Adrenal gland (tissue), 9 donors: ENCODE measurements at regions not wholly inside any gene's neighbourhood (a gene's known extent, or its start where the extent isn't known, plus 50 kb on each side); places are given as distances from the start of the nearest gene placed in this dataset.

Source experiments
- DNase-seq, 7 donors: peaks; one replicate each; pipeline ENCODE4 v3.0.0-alpha.2; 2019 to 2020
- H3K27ac ChIP-seq, 5 donors: fragments of 200-600 bp; sonication (generic) in 4 of 5; 1 replicate in 3 of 5; 2 replicates in 2 of 5; pipeline versions ENCODE4 v1.5.1 to v1.8.0; 2016 to 2020; ENCODE audit warnings: mild to moderate bottlenecking in 1 of 5
- H3K27me3 ChIP-seq: fragments of 200-600 bp; 2 replicates; pipeline ENCODE4 v1.8.0; 2021
- H3K36me3 ChIP-seq, 2 donors: fragments of 200-600 bp; replicated peaks in 1 of 2; 1 replicate in 1 of 2; 2 replicates in 1 of 2; pipeline versions ENCODE4 v1.5.1 to v1.8.0; 2018 to 2022
- H3K4me1 ChIP-seq, 2 donors: fragments of 200-600 bp; replicated peaks in 1 of 2; 1 replicate in 1 of 2; 2 replicates in 1 of 2; pipeline versions ENCODE4 v1.5.1 to v1.8.0; 2018 to 2021
- H3K4me3 ChIP-seq, 4 donors: fragments of 200-600 bp; sonication (generic) in 3 of 4; one replicate each; pipeline ENCODE4 v1.5.1; 2016 to 2018
- H3K9me3 ChIP-seq, 3 donors: fragments of 200-600 bp; sonication (generic) in 1 of 3; replicated peaks in 1 of 3; 1 replicate in 2 of 3; 2 replicates in 1 of 3; pipeline versions ENCODE4 v1.5.1 to v1.8.0; 2016 to 2021
- CTCF ChIP-seq, 6 experiments: fragments of 450-650 bp in 4 of 6; fragments of 200-600 bp in 2 of 6; sonication (generic) in 1 of 6; IDR thresholded peaks; 1 replicate in 5 of 6; 2 replicates in 1 of 6; pipeline versions ENCODE4 v1.5.1 to v1.8.0; 2016 to 2021; ENCODE audit warnings: antibody characterized with exemption in 6 of 6, mild to moderate bottlenecking in 2 of 6, moderate library complexity in 1 of 6
- POLR2A ChIP-seq, 2 donors: fragments of 450-650 bp; IDR thresholded peaks; one replicate each; pipeline ENCODE4 v1.6.1; 2017; ENCODE audit warnings: antibody characterized with exemption in 2 of 2, mild to moderate bottlenecking in 2 of 2, moderate library complexity in 1 of 2
- WGBS, 4 donors: extraction: QIAGEN DNeasy Blood & Tissue Kit in 2 of 4; methylation state at CpG; one replicate each; pipeline versions ENCODE4 v1.1.5 to v1.1.7; 2013 to 2017; 5-methylcytosine and 5-hydroxymethylcytosine counted together
- intact Hi-C, 2 donors: fragments of 100-400 bp; cut with DNase I; formaldehyde crosslinking; loops; one replicate each; pipeline versions ENCODE4 v1.14.1 to v1.15.0; 2022 to 2023
- donor health status: healthy with polysubstance abuse.
- donor health status: Bipolar disorder and iron deficiency.
- donor health status: DM: yes; HTN: yes; CAD: no.
- donor health status: DM: no; HTN: no; CAD: no.
- donor health status: DM: no; HTN: no; CAD: no.

GRCh38 chr15:77798847-77799246 lies 166.1 kb upstream of the LINGO1 start:
- no peak for TF ChIP-seq POLR2A (IDR thresholded peaks at IDR 0.05)
- H3K27me3 ChIP-seq, result no peaks in the 10 kb centered on the region
- no peak overlapping the region for H3K27ac ChIP-seq
- no peak overlapping the region for H3K4me3 ChIP-seq
- no peaks in the 10 kb centered on the region for H3K36me3 ChIP-seq
- DNase-seq, result no peak
- intact Hi-C loops, result no loop called here
- WGBS, 4 donors, result 86 to 96% (median 91%) methylated on average over 3 of the region's 3 CpGs
- H3K9me3 ChIP-seq, result no peaks in the 10 kb centered on the region
- no peaks in the 10 kb centered on the region for H3K4me1 ChIP-seq

- H3K4me1 ChIP-seq, result no peaks in the 10 kb centered on the region
- H3K4me3 ChIP-seq, result no peak overlapping the region
- TF ChIP-seq CTCF (IDR thresholded peaks at IDR 0.05) (no peak), POLR2A (IDR thresholded peaks at IDR 0.05) (no peak)
- intact Hi-C loops, result no loop called here
- no peak overlapping the region for H3K27ac ChIP-seq
- H3K36me3 ChIP-seq, result no peaks in the 10 kb centered on the region
- WGBS, 4 donors, result 83 to 88% (median 85%) methylated on average over 8 to 13 of the region's 13 CpGs
- no peaks in the 10 kb centered on the region for H3K27me3 ChIP-seq
- H3K9me3 ChIP-seq, result no peaks in the 10 kb centered on the region
- DNase-seq, result no peak
Measured at GRCh38 chr15:77798151-77798835, 165.6 kb upstream of the LINGO1 start.

DNA sequence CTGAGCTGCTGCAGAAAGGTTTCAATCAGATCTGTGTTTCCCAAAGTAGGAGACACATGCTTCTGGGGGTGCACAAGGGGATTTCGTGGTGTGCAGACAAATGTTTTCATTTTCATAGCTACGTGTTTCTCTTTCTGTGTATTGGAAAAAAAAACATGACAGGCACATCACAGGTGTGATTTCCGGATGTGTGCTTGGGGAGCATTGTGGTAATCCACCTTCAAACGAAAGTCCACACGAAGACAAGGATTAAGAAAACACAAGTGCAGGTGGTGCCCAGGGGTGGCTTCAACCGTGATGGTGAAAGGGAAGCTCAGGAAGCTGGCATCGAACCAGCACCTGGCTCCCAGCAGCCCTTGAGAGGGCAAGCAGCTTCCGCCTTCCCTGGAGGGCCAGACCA lies 164.6 kb upstream of the LINGO1 start:
- no peaks in the 10 kb centered on the region for H3K36me3 ChIP-seq
- H3K27ac ChIP-seq, result no peak overlapping the region
- H3K4me3 ChIP-seq, result no peak overlapping the region
- no peaks in the 10 kb centered on the region for H3K4me1 ChIP-seq
- intact Hi-C loops, result no loop called here
- 69 to 78% (median 72%) methylated on average over 8 of the region's 8 CpGs for WGBS, 4 donors
- no peaks in the 10 kb centered on the region for H3K9me3 ChIP-seq
- DNase-seq, result no peak
- TF ChIP-seq POLR2A (IDR thresholded peaks at IDR 0.05), result no peak
- TF ChIP-seq CTCF (IDR thresholded peaks at IDR 0.05), result no peak
- H3K27me3 ChIP-seq, result no peaks in the 10 kb centered on the region

DNA sequence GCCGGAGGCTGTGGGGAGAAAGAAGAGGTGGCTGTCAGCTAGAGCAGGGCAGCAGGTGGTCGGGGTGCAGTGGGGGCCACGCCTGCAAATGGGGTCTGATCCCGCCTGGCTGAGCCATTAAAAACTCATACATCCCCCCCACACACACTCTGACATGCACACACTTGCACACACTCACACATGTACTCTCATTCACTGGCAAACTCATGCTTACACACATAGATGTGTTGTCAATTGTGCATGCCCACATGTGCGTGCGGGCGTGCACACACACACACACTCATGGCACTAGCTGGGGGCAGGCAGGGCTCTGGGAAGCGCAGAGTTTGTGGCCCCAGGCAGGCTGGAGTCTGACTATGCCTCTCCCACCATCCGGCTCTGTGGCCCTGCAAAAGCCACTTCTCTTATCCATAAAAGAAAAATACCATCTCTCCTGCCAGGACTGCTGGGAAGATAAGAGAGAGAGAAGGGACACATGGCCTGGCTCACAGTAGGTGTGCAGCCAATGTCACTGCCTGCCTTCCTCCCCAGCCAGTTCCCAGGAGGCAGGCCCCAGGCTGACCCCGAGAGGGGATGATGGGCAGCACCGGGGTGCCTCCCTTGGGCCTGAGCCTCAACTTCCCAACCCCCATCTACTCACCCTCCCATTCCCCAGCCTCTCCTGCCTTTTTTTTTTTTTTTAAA lies 163.5 kb upstream of the LINGO1 start:
- intact Hi-C loops, result no loop called here
- DNase-seq, result no peak
- no peaks in the 10 kb centered on the region for H3K4me1 ChIP-seq
- H3K4me3 ChIP-seq, result no peak overlapping the region
- TF ChIP-seq POLR2A (IDR thresholded peaks at IDR 0.05), result no peak
- no peak for TF ChIP-seq CTCF (IDR thresholded peaks at IDR 0.05)
- H3K27me3 ChIP-seq, result no peaks in the 10 kb centered on the region
- 75 to 87% (median 75%) methylated on average over 8 to 11 of the region's 11 CpGs for WGBS, 4 donors
- H3K36me3 ChIP-seq, result no peaks in the 10 kb centered on the region
- H3K27ac ChIP-seq, result no peak overlapping the region
- H3K9me3 ChIP-seq, result no peaks in the 10 kb centered on the region

- no peak for TF ChIP-seq POLR2A (IDR thresholded peaks at IDR 0.05)
- TF ChIP-seq CTCF (IDR thresholded peaks at IDR 0.05), result no peak
- H3K36me3 ChIP-seq, result no peaks in the 10 kb centered on the region
- H3K27me3 ChIP-seq, result no peaks in the 10 kb centered on the region
- no peaks in the 10 kb centered on the region for H3K9me3 ChIP-seq
- no peak for DNase-seq
- intact Hi-C loops, result no loop called here
- no peak overlapping the region for H3K27ac ChIP-seq
- WGBS, 4 donors, result 72 to 81% (median 77%) methylated on average over 7 to 10 of the region's 10 CpGs
- no peak overlapping the region for H3K4me3 ChIP-seq
- no peaks in the 10 kb centered on the region for H3K4me1 ChIP-seq
Measured at GRCh38 chr15:77795446-77795845, 162.7 kb upstream of the LINGO1 start.
